ENCODE measurements at regions not wholly inside any gene's neighbourhood (a gene's known extent, or its start where the extent isn't known, plus 50 kb on each side); places are given as distances from the start of the nearest gene placed in this dataset.
A peak's percentile ranks its signal among the peaks of the same experiment; 100 is the strongest.

- DNase-seq: no peak
Measured at GRCh38 chr2:128770143-128771085, 451.7 kb upstream of the HS6ST1 start.

- DNase-seq: no peak
Measured at GRCh38 chr2:128771401-128771800, 452.7 kb upstream of the HS6ST1 start.

- no peak for DNase-seq
Measured at GRCh38 chr2:128772671-128773070, 454.0 kb upstream of the HS6ST1 start.

- DNase-seq: no peak
Measured at GRCh38 chr2:128773641-128774319, 455.1 kb upstream of the HS6ST1 start.

GRCh38 chr2:128774320-128775216 lies 455.9 kb upstream of the HS6ST1 start:
- no peak for DNase-seq

GRCh38 chr2:128775217-128775913 lies 456.7 kb upstream of the HS6ST1 start:
- no peak for DNase-seq

- no peak for DNase-seq
Measured at GRCh38 chr2:128775914-128776285, 457.2 kb upstream of the HS6ST1 start.

GRCh38 chr2:128776461-128777195 lies 458.0 kb upstream of the HS6ST1 start:
- DNase-seq: peak; percentile 21

GRCh38 chr2:128777196-128778035 lies 458.7 kb upstream of the HS6ST1 start:
- DNase-seq: no peak

GRCh38 chr2:128778843-128779242 lies 460.2 kb upstream of the HS6ST1 start:
- DNase-seq: no peak

- no peak for DNase-seq
Measured at GRCh38 chr2:128779301-128780095, 460.8 kb upstream of the HS6ST1 start.

- no peak for DNase-seq
Measured at GRCh38 chr2:128780434-128781080, 461.9 kb upstream of the HS6ST1 start.

GRCh38 chr2:128781166-128781565 lies 462.5 kb upstream of the HS6ST1 start:
- no peak for DNase-seq

GRCh38 chr2:128781585-128782385 lies 463.1 kb upstream of the HS6ST1 start:
- no peak for DNase-seq

- DNase-seq: no peak
Measured at GRCh38 chr2:128782411-128783192, 463.9 kb upstream of the HS6ST1 start.

GRCh38 chr2:128783193-128783671 lies 464.6 kb upstream of the HS6ST1 start:
- DNase-seq: no peak

GRCh38 chr2:128783896-128784295 lies 465.2 kb upstream of the HS6ST1 start:
- DNase-seq: no peak

All from NCI-H510A treated with DMSO at 0.1 percent for 48 hours (cell line).